SK-N-SH (cell line): ENCODE measurements at regions not wholly inside any gene's neighbourhood (a gene's known extent, or its start where the extent isn't known, plus 50 kb on each side); places are given as distances from the start of the nearest gene placed in this dataset.

ENCODE experiments used
- CTCF ChIA-PET: fragments of 300-600, 350-600 bp; formaldehyde crosslinking; extraction: SDS; loops from one replicate; lab custom pipeline; 2021; lab: Yijun Ruan, JAX
- POLR2A ChIA-PET: fragments of 350-600 bp; sonication (Branson Sonifier 250); formaldehyde crosslinking; extraction: SDS; loops from one replicate; lab custom pipeline; 2020; ENCODE audit warnings: antibody characterized with exemption, inconsistent platforms; lab: Yijun Ruan, JAX
- DNase-seq: peaks from one replicate; pipeline ENCODE4 v3.0.0; 2012
- H2AFZ ChIP-seq: fragments of 200-600 bp; sonication (generic); 2 replicates; pipeline ENCODE4 v1.8.1; 2016; ENCODE audit warnings: antibody characterized with exemption, mild to moderate bottlenecking, low read depth
- H3F3A ChIP-seq: fragments of 200-600 bp; sonication (generic); replicated peaks from 2 replicates; pipeline ENCODE3; 2016; ENCODE audit warnings: antibody characterized with exemption, mild to moderate bottlenecking; ENCODE audit not compliant: insufficient read depth
- H3K27ac ChIP-seq, 2 experiments: fragments of 200-500 bp in 1 of 2; fragments of 200-600 bp in 1 of 2; sonication (Bioruptor generic) in 1 of 2; sonication (generic), shearing (Covaris generic) in 1 of 2; 2 replicates each; pipeline versions ENCODE4 v1.5.1 to v1.6.1; 2014 to 2016; ENCODE audit warnings: low read depth in 2 of 2, inconsistent platforms in 1 of 2, low read length in 1 of 2, mild to moderate bottlenecking in 1 of 2, mixed read lengths in 1 of 2
- H3K27me3 ChIP-seq: fragments of 200-600 bp; sonication (generic), shearing (Covaris generic); 2 replicates; pipeline ENCODE4 v1.6.1; 2016; ENCODE audit warnings: mixed run types; ENCODE audit not compliant: insufficient read depth
- H3K36me3 ChIP-seq, 2 experiments: fragments of 200-500 bp in 1 of 2; fragments of 200-600 bp in 1 of 2; sonication (Bioruptor generic) in 1 of 2; sonication (generic) in 1 of 2; replicated peaks in 1 of 2; 2 replicates each; pipeline versions ENCODE3 to v1.5.1; 2014 to 2016; ENCODE audit warnings: low read length in 1 of 2, mild to moderate bottlenecking in 1 of 2; ENCODE audit not compliant: insufficient read depth in 2 of 2, control insufficient read depth in 1 of 2
- H3K4me1 ChIP-seq, 2 experiments: fragments of 200-500 bp in 1 of 2; fragments of 200-600 bp in 1 of 2; sonication (Bioruptor generic) in 1 of 2; sonication (generic), shearing (Covaris generic) in 1 of 2; 2 replicates each; pipeline versions ENCODE4 v1.5.1 to v1.6.1; 2014 to 2016; ENCODE audit warnings: low read depth in 1 of 2, low read length in 1 of 2, mixed run types in 1 of 2; ENCODE audit not compliant: insufficient read depth in 2 of 2, control insufficient read depth in 1 of 2
- H3K4me2 ChIP-seq: fragments of 200-600 bp; sonication (generic), shearing (Covaris generic); 2 replicates; pipeline ENCODE4 v1.6.1; 2017; ENCODE audit warnings: mixed run types
- H3K4me3 ChIP-seq, 2 experiments: fragments of 200-500 bp in 1 of 2; fragments of 200-600 bp in 1 of 2; sonication (Bioruptor generic) in 1 of 2; sonication (generic), shearing (Covaris generic) in 1 of 2; 2 replicates each; pipeline versions ENCODE4 v1.5.1 to v1.8.1; 2014 to 2016; ENCODE audit warnings: low read depth in 2 of 2, inconsistent platforms in 1 of 2, low read length in 1 of 2, mild to moderate bottlenecking in 1 of 2, mixed read lengths in 1 of 2, moderate library complexity in 1 of 2
- H3K79me2 ChIP-seq: fragments of 200-600 bp; sonication (generic); 2 replicates; pipeline ENCODE4 v1.8.1; 2017; ENCODE audit warnings: mild to moderate bottlenecking; ENCODE audit not compliant: insufficient read depth
- H3K9ac ChIP-seq: fragments of 200-600 bp; sonication (generic); 2 replicates; pipeline ENCODE4 v1.6.1; 2017; ENCODE audit warnings: mixed run types
- H3K9me2 ChIP-seq: fragments of 200-600 bp; sonication (generic); 2 replicates; pipeline ENCODE4 v1.6.1; 2017; ENCODE audit warnings: mixed run types
- H3K9me3 ChIP-seq: fragments of 200-600 bp; sonication (generic); 2 replicates; pipeline ENCODE4 v1.6.1; 2017; ENCODE audit warnings: mixed run types, mild to moderate bottlenecking, moderate library complexity
- H4K20me1 ChIP-seq: fragments of 200-600 bp; sonication (generic); 2 replicates; pipeline ENCODE4 v1.6.1; 2017; ENCODE audit warnings: mild to moderate bottlenecking, mixed run types; ENCODE audit not compliant: insufficient read depth
- CHD2 ChIP-seq: fragments of 150-350 bp; IDR thresholded peaks from 2 replicates; pipeline ENCODE4 v1.6.1; 2018; ENCODE audit warnings: low read length; ENCODE audit not compliant: partially characterized antibody
- CTCF ChIP-seq: fragments of 200-600 bp; sonication (generic); IDR thresholded peaks from 2 replicates; pipeline ENCODE4 v1.6.1; 2017; ENCODE audit warnings: antibody characterized with exemption, mild to moderate bottlenecking, moderate library complexity
- ELF1 ChIP-seq: IDR thresholded peaks from 2 replicates; pipeline ENCODE4 v1.4.0; 2012
- FOXJ3 ChIP-seq: sonication (generic); formaldehyde crosslinking; IDR thresholded peaks from 2 replicates; pipeline ENCODE4 v1.5.1; 2020; ENCODE audit warnings: mild to moderate bottlenecking, missing genetic modification reagents
- FOXM1 ChIP-seq: IDR thresholded peaks from 2 replicates; pipeline ENCODE4 v1.4.0; 2012; ENCODE audit warnings: low read depth, mild to moderate bottlenecking
- JUND ChIP-seq: IDR thresholded peaks from 2 replicates; pipeline ENCODE4 v1.4.0; 2012
- MXI1 ChIP-seq: IDR thresholded peaks from 2 replicates; pipeline ENCODE4 v1.6.1; 2012; ENCODE audit warnings: mild to moderate bottlenecking, low read depth, low read length, improper control_type of control experiment
- NFIC ChIP-seq: IDR thresholded peaks from 2 replicates; pipeline ENCODE4 v1.4.0; 2012; ENCODE audit warnings: borderline replicate concordance
- PBX3 ChIP-seq: IDR thresholded peaks from 2 replicates; pipeline ENCODE4; 2012
- REST ChIP-seq: IDR thresholded peaks from 2 replicates; pipeline ENCODE4 v1.6.1; 2012; ENCODE audit warnings: mild to moderate bottlenecking, low read depth, low read length, moderate library complexity
- RFX5 ChIP-seq: IDR thresholded peaks from 2 replicates; pipeline ENCODE4 v1.6.1; 2012; ENCODE audit warnings: mild to moderate bottlenecking, improper control_type of control experiment, low read length
- SIN3A ChIP-seq: IDR thresholded peaks from 2 replicates; pipeline ENCODE4 v1.6.1; 2012; ENCODE audit warnings: low read depth, mild to moderate bottlenecking, low read length, moderate library complexity, borderline replicate concordance
- SMC3 ChIP-seq: IDR thresholded peaks from 2 replicates; pipeline ENCODE4 v1.6.1; 2012; ENCODE audit warnings: low read depth, low read length, improper control_type of control experiment
- USF2 ChIP-seq: fragments of 150-350 bp; IDR thresholded peaks from 2 replicates; pipeline ENCODE4 v1.6.1; 2017; ENCODE audit warnings: antibody characterized with exemption, low read length, low read depth, borderline replicate concordance
- YY1 ChIP-seq: IDR thresholded peaks from 2 replicates; pipeline ENCODE4 v1.4.0; 2012; ENCODE audit warnings: low read depth, mild to moderate bottlenecking
- WGBS: methylation state at CpG from one replicate; pipeline ENCODE4 v1.1.6; 2017; ENCODE audit warnings: low lambda C conversion rate; 5-methylcytosine and 5-hydroxymethylcytosine counted together

- Histone ChIP-seq H3K4me3 (no peak overlapping the region), H3K79me2 (no peaks in the 10 kb centered on the region), H2AFZ (no peak overlapping the region), H3K36me3 (no peaks in the 10 kb centered on the region), H3K4me1 (no peaks in the 10 kb centered on the region), H3K27me3 (peaks cover 29% of the 10 kb centered on the region), H3K4me2 (no peak overlapping the region), H3K9me3 (no peaks in the 10 kb centered on the region), H3F3A (no peaks in the 10 kb centered on the region)
- WGBS, result 2% methylated on average over 9 of the region's 18 CpGs
- CTCF ChIA-PET, result no interaction called here
- TF ChIP-seq CTCF (no peak), JUND (no peak), REST (no peak), YY1 (no peak), SIN3A (no peak), NFIC (no peak), FOXM1 (no peak), RFX5 (no peak), MXI1 (no peak), CHD2 (no peak), PBX3 (no peak), USF2 (no peak), ELF1 (no peak), SMC3 (no peak), FOXJ3 (CRISPR knock-in tag) (no peak)
- TF ChIP-seq, all 33 proteins: peak for 0
- no peak for DNase-seq
- Histone ChIP-seq H3K27ac (no peak overlapping the region), H4K20me1 (no peaks in the 10 kb centered on the region), H3K9ac (no peak overlapping the region), H3K9me2 (no peaks in the 10 kb centered on the region)
- POLR2A ChIA-PET, result no interaction called here
These were observed 92.0 kb upstream of the IRX4 start for GRCh38 chr5:1974501-1975405.
